GM21717 (cell line): ENCODE measurements at regions not wholly inside any gene's neighbourhood (a gene's known extent, or its start where the extent isn't known, plus 50 kb on each side); places are given as distances from the start of the nearest gene placed in this dataset.
"Not testable (repeated sequence)": the region's sequence is repeated elsewhere in the genome, so short reads cannot be mapped to it uniquely, and the experiment has no call there.

Experiments
- ATAC-seq: cut with Tn5 transposase; IDR thresholded peaks from one replicate; pipeline ENCODE4 v1.9.1; 2021; ENCODE audit warnings: mild to moderate bottlenecking, moderate library complexity; ENCODE audit not compliant: unreplicated experiment

DNA sequence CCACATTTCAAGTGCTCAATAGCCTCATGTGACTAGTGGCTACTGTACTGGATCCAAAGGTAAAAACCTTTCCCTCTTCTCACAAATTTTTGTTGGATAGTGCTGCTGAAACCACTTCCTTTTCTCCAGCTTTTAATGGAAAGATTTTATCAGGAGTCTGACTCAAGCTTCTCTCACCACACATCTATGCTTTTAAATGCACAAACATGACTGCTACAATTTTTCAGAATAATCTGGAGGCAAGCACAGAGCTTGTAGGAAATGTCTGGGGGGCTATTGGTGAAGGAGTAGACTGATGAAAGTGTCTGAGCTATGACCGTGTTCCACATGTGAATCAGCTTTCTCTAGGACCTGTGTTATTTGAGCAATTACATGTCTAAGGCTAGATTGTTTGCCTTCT lies 101.1 kb upstream of the FAT3 start:
- no peak for ATAC-seq

DNA sequence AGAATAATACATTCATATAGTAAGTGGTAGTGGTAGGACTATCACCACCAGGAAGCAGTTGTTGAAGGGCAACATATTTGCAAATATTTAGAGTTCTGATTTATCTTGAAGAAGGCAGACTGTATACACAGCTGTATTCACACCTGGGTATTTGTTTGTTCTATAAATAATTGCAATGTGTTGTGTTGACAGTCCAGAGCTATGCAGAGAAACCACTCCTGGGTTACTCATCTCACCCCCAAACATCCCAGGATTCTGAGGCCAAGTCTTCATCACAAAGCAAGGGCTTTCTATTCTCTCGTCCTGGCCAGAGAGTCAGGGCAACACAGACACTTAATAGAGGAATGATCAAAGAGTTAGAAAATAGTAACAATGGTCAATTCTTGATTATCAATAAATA lies 102.1 kb upstream of the FAT3 start:
- no peak for ATAC-seq

DNA sequence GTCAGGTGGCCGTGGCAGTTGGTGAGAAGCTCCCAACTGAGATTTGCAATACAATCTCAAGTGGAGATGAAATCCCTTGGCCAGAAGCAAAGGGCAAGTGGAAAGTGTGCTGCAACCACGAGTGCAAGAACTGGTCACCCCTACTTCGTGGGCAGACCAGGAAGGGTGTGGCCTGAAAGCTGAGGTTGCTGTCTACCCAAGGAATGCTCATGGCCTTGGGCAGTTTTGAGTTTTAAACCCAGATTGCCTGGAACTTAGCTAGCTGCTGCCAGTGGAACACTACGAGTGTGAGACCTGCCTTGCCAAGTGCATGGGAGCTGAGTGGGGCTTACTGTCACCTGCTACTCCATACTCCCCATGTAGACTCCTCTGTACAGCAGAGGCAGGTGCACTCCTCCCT lies 113.3 kb upstream of the FAT3 start:
- no peak for ATAC-seq

DNA sequence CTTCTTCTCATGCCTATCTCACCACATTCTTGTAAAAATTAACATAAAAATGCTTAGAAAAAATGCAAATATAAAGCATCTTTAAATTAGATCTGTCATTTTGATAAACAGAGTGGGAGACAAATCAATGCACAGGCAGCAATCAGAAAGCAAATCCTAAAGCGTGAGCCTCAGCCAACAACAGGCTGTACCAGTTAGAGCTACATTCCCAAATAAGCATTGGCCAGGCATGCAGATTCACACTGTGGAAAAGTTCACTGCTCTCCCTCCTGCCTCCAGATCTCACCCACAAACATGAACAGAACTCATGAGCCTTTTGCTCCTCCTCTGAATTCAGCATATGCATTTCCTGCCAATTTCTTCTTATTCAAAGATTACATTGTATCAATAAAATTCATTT lies 115.2 kb upstream of the FAT3 start:
- ATAC-seq, result no peak

DNA sequence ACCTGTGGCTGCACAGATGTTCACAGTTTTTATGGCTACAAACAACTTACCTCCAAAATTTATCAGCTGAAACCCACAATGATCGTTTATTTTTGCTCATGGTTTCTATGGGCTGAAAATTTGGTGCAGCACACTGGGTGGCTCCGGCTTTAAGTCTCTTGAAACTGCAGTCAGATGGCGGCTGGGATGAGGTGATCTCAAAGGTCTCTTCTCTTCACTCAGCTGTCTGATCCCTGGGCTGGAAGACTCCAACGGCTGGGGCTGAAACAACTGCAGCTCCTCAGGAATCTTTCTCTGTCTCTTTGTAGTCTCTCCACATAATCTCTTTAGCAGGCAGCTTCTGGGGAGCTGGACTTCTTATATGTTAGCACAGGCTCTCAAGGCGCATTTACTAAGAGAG lies 117.3 kb upstream of the FAT3 start:
- ATAC-seq, result no peak

DNA sequence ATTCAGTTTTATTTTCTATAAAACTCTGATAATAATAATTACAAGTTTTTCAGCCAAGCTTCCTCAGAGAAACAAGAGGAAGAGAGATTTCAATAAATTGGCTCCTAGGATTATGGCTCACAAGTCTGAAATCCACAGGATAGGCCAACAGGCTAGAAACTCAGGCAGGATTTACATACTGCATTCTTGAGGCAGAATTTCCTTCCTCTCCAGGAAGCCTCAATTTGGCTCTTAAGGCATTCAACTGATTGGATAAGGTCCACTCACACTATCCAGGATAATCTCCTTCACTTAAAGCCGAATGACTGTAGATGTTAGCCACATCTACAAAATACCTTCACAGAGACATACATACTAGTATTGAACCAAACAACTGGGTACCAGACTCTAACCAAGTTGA lies 120.3 kb upstream of the FAT3 start:
- no peak for ATAC-seq

DNA sequence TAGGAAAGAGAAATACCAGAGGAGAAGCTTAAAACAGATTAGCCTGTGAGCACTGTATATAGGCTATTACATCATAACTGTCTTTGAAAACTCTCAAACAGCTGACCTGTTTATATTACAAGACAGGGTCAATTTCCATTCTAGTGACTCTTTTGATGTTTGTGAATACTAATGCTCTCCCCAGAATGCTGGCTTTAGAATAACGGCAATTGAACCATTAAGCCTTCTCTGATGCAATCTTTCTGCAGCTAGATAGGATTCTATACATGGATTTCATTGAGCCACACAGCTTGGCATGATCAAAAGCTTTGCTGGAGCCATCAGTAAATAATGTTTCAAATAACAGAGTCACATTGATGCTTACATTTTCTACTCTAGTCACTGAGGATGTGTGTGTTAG lies 122.7 kb upstream of the FAT3 start:
- no peak for ATAC-seq

DNA sequence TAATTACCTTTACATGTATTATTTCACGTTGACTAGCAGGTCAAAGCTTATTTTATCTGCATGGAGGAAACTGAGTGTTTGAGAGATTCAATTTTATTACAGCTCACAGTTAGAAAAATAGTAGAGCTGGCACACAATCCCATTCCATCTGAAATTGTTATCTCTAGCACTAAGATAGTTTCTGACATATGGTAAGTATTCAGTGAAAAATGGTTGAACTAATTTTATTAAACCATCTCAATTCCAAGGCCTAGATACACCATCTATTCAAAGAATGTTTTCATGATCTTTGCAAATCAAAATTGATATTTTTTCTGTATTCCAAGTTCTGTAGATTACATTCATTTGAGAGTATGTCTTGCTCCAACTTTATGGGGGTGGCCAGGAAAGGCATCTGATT lies 125.4 kb upstream of the FAT3 start:
- no peak for ATAC-seq

DNA sequence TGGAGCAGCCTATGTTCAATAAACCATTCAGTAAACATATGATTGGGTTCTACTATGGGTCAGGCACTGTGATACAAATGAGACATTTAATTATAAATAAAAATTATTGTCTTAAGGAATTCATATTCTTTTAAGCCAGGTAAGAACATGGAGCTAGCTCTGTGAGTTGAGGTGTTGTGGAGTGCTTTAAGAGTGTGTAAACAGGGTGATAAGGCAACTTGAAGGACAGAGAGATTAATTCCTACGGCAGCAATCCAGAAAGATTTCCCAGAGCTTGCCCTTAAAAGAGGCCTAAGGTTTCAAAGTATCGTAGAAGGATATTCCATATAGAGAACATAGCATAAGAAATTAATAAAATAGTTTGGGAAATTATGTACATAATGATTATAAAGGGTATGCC lies 126.4 kb upstream of the FAT3 start:
- no peak for ATAC-seq

DNA sequence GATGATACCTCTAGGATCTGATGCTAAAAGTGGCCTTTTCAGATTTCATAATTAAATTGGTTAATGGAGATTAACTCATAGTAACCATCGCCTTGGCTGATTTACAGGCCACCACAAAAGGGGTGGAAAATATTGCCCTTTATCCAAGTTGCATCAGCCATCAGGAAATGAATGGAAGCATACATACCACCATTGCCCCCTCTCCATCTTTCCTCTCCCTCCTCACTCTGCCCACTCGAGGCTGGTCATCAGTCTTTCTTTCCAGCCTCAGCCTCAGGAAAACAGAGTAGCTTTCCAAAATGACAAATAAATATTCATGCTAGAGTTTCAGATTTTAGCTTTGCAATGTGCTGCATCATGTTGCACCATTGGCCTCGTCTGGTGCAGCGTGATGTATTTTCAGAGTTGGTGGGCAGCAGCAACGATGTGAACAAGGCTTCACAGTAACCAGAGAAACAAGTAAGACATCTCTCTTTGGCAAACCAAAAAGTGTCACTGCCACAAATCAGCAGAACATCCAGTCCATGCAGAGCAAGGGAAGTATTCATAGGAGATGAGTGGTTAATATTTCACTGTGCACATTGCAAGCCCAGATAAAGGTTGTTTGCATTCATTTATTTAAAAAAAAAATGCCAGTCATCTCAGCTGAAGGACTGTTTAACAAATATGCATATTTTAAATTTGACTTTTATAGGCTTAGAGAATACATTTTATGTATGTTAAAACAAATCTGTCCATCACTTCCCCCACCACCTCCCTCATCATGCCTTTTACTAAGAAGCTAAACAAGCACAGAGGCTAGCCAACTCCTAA lies 136.7 kb upstream of the FAT3 start:
- ATAC-seq, result no peak

DNA sequence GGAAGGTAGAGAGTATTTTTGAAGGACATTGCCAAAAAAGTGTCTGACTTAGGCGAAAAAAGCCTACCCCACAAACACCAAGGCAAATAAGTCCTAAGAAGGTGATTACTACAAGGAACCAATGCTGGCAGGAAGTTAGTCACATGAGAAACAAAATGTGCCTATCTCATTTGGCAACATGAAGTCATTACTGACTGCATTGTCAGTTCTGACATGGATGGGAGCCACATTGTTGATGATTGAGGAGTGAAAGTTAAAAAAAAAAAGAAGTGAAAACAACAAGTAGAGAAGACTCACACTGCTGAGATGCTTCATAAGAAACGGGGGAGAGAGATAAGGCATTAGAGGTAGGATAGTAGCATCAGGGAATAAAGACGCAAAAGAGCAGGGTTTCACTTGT lies 141.5 kb upstream of the FAT3 start:
- no peak for ATAC-seq

DNA sequence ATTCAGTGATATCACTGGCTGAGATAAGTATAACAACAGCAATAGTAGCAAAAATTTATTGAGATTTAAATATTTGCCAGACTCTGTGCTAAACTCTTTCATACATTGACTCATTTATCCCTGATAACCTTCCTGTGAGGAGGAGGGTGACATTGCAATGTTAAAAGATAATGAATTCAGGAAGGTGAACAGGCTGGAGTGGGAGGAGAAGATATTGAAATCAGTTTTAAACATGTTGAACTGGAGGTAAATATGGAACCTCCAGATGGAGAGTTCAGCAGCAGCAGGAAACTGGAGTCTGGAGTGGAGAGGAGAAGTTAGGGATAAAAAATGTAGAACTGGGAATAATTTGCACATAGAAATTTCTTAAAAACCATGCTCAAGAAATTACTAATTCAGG lies 142.0 kb upstream of the FAT3 start:
- ATAC-seq, result no peak

DNA sequence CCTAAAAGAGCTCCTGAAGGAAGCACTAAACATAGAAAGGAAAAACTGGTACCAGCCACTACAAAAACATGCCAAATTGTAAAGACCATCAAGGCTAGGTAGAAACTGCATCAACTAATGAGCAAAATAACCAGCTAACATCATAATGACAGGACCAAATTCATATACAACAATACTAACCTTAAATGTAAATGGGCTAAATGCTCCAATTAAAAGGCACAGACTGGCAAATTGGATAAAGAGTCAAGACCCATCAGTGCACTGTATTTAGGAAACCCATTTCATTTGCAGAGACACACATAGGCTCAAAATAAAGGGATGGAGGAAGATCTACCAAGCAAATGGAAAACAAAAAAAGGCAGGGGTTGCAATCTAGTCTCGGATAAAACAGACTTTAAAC lies 150.1 kb upstream of the FAT3 start:
- ATAC-seq, result not testable (repeated sequence)

DNA sequence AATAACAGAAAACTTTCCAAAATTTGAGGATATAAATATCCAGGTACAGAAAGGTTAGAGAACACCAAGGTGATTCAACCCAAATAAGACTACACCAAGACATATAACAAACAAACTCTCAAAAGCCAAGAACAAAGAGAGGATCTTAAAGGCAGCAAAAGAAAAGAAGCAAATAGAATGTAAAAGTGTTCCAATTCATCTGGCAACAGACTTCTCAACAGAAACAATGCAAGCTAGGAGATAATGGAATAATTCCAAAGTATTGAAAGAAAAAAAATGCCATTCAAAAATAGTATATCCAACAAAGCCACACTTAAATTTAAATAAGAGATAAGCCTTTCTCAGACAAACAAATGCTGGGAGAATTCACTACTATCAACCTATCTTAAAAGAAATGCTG lies 153.0 kb upstream of the FAT3 start:
- ATAC-seq, result no peak

DNA sequence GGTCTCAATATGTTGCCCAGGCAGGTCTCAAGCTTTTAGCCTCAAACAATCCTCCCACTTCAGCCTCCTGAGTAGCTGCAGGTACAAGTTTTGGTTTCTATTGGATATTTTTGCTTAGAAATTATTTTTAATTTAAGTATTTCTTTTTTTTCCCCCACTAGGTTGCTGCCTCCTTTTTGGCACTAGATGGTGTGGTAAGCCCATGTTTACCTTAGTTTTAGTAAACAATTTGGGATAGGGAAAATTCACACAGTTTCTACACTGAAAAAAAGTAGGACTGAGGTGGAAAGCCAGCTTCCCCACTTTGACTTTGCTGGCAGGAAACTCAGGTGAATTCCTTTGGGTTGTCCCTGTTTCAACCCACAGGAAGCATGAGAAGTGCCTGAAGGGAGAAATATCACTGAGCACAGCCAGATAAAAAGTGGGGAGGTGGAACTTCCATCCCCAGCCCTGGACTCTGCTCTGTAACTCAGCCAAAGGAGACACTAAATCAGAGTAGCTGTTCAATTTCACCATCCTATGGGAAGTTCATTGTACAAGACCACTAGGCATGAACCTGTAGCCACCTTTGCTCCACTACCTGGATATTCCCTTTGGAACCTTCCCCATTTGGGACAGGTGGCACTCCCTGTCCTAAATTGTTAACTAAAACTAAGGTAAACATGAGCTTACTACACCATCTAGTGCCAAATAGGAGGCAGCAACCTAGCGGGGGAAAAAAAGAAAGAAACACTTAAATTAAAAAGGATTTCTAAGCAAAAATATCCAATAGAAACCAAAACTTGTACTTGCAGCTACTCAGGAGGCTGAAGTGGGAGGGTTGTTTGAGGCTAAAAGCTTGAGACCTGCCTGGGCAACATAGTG lies 154.4 kb upstream of the FAT3 start:
- no peak for ATAC-seq

DNA sequence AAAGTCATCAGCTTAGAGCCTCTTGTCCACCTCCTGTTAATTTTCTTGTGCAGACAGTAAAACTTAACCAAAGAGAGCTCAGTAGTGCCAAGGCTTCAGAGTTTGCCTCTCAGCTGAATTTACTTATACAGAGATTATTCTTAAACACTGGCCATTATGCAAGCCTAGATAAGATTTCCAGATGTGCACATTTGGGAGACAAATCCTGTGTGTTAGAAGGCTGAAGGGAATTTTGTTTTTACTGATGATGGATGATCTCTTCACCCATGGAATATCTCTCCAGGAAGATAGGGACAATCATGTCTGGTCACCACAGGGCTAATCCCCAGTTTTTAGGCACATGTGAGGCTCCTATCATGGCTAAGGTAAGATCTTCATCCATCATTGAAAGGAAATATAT lies 157.6 kb upstream of the FAT3 start:
- no peak for ATAC-seq

DNA sequence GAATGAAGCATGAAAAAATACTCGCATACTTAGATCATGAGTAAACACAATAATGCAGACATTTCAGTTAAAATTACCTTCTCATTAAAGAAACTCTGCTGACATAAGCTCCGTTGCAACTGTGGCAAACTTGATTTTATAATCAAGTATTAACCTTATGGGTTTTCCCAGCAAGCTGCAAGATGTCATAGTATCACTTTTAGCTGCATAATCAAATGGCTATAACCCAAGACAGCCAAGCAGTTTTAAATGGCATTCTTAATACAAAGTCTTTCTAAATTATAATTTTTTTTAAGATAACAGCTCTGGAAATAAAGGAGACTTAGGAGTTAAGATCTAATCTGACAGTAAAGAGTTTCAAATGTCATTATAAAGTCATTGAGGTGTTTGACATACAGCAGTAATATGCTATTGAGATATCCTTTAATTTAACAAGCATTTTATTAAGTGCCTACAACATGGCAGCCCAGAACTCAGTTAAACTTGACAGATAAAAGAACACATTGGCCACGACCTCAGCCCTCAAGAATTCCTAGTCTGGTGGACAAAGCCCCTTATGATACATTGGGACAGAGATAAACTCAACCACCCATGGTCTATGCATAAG lies 163.1 kb upstream of the FAT3 start:
- no peak for ATAC-seq

DNA sequence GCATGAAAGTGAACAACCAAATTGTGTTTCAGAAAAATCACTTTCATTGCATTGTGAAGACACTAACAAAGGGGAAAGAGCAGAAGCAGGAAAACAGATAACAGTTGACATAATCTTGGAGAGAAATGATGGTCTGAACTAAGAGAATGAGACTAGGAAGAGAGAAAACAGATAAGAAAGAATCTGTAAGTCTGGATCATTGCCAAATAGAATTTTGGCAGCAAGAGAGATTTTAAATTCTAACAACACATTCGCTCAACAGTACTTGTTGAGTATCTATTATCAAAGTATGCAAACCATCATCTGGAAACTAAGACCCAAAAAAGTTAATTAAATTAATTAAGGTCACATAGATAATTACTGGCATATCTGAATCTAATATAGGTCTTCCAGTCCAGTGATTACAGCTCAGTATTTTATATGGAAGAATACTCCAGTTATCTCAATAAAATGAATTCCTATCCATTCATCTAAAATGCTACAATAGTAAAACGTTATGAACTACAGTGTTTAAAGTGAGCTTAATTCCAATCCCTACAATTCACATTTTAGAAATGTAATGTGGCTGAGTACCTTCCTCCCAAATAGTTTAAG lies 166.7 kb upstream of the FAT3 start:
- ATAC-seq, result no peak

DNA sequence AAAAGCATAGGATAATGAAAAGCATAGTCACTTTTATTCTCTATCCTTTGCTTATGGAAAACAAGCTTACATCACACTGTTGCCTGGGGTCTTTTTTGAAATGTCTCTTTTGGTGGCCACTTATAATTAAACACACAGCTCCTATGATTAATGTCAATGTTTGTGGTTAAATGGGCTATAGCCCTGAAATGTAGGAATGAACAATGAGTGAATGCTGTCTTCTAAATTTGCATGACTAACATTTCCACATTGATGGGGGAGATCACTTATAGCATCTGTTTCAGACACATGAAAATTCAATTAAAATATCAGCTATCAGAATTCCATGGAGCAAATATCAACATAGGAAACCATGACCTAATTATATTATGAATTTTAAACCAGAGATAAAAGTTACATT lies 171.4 kb upstream of the FAT3 start:
- no peak for ATAC-seq

DNA sequence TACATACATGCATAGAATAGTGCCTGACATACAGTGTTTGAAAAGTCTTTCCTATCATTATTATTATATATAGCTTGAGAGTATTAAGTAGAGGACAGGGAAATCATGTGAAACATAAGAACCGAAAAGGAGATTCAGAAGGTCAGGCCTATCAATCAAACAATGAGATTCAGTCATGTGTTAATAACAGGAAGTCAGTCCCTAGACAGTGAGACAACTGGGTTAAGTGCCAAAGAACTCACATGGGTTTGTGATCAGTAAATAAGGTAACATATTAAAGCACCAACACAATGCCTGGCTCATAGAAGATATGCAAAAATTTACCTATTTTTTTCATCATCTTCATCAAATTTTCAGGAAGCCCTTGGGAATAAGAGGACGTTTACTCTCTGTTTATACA lies 174.3 kb upstream of the FAT3 start:
- no peak for ATAC-seq

DNA sequence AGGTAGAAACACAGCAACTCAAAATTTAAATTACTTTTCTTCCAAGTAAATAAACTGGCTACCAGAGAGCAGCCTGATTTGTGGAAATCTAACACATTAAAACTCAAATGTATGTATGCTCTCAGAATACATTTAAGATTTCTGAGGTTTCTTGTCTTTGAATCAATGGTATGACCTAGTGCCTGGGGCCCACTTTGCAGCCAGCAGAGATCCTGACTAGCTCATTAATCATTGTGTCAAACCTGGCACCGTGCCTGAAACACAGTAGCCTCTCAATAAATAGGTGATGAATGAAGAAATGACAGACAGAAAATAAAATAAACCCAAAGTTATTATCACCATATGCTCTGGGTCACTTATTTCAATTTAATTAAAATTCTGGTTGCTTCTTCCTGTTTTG lies 176.2 kb upstream of the FAT3 start:
- ATAC-seq, result no peak

DNA sequence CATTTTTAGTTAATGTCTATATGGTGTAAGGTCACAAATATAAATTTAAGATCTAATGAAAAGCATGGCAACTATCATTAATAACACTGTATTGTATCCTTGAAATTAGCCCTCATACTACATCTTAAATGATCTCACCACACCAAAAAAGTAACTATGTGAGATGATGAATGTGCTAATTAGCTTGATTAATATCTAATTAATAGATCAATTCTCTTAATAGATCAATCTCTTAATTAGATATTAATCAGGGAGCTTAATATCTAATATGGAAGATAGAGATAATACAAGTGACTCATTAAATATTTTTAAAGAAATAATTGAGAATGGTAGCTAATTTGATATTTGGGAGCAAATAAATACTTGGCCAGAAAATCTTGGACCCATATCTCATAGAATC lies 178.5 kb upstream of the FAT3 start:
- ATAC-seq, result no peak
